22Rv1 (cell line): ENCODE measurements at regions not wholly inside any gene's neighbourhood (a gene's known extent, or its start where the extent isn't known, plus 50 kb on each side); places are given as distances from the start of the nearest gene placed in this dataset.

Experiments
- ZFX ChIP-seq: fragments of 450-650 bp; IDR thresholded peaks from 2 replicates; pipeline ENCODE4 v1.6.1; 2017; ENCODE audit warnings: antibody characterized with exemption, borderline replicate concordance
- TF ChIP-seq, protein P1 (sequence below): fragments of 450-650 bp; IDR thresholded peaks from 2 replicates; pipeline ENCODE4 v1.5.1; 2017; ENCODE audit warnings: mild to moderate bottlenecking

DNA sequence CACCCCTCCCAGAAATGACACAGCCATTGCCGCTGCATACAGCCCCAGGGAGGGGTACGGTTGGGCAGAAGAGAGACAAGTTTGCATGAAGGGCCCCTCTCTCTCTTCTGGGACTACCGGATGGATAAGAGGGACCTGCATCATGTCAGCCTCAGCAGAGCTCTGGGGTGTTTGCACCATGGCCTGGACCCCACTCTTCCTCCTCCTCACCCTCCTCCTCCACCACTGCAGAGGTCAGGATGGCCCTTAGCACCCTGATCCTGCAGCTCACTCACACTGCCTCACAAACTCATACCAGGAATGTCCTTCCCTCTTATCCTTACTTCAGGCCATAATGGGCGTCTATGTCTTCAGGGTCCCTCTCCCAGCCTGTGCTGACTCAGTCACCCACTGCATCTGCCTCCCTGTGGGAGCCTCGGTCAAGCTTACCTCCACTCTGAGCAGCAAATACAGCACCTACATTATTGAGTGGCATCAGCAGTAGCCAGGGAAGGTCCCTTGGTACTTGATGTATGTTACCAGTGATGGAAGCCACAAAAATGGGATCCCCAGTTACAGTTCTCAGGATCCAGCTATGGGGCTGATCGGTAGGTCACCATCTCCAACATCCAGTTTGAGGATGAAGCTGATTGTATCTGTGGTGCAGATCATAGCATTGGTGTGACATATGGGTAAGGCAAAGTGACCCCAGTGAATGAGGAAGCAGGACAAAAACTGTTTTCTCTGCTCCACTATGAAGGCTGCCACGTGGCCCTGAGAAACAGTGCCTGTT, 62.2 kb upstream of the VPREB1 start:
- TF ChIP-seq, protein P1, sequence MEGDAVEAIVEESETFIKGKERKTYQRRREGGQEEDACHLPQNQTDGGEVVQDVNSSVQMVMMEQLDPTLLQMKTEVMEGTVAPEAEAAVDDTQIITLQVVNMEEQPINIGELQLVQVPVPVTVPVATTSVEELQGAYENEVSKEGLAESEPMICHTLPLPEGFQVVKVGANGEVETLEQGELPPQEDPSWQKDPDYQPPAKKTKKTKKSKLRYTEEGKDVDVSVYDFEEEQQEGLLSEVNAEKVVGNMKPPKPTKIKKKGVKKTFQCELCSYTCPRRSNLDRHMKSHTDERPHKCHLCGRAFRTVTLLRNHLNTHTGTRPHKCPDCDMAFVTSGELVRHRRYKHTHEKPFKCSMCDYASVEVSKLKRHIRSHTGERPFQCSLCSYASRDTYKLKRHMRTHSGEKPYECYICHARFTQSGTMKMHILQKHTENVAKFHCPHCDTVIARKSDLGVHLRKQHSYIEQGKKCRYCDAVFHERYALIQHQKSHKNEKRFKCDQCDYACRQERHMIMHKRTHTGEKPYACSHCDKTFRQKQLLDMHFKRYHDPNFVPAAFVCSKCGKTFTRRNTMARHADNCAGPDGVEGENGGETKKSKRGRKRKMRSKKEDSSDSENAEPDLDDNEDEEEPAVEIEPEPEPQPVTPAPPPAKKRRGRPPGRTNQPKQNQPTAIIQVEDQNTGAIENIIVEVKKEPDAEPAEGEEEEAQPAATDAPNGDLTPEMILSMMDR, result no peak
- TF ChIP-seq ZFX, result no peak
